HepG2 (cell line): ENCODE measurements at regions not wholly inside any gene's neighbourhood (a gene's known extent, or its start where the extent isn't known, plus 50 kb on each side); places are given as distances from the start of the nearest gene placed in this dataset.

Source experiments
- CHCHD3 ChIP-seq: sonication (generic); formaldehyde crosslinking; IDR thresholded peaks from 2 replicates; pipeline ENCODE4 v1.8.0; 2022; ENCODE audit warnings: mild to moderate bottlenecking, missing genetic modification reagents, moderate library complexity
- NFYC ChIP-seq: IDR thresholded peaks from 2 replicates; pipeline ENCODE4 v1.6.1; 2016; ENCODE audit warnings: missing genetic modification reagents, missing compliant biosample characterization
- NR2F1 ChIP-seq, 2 experiments: fragments of 450-650 bp in 1 of 2; formaldehyde crosslinking in 1 of 2; IDR thresholded peaks; 2 replicates each; pipeline versions ENCODE4 v1.5.0 to v1.6.1; 2016 to 2020; ENCODE audit warnings: mild to moderate bottlenecking in 1 of 2, missing compliant biosample characterization in 1 of 2, missing genetic modification reagents in 1 of 2, moderate library complexity in 1 of 2
- PRMT3 ChIP-seq: sonication (generic); formaldehyde crosslinking; IDR thresholded peaks from 2 replicates; pipeline ENCODE4 v1.8.1; 2022; ENCODE audit warnings: low read depth, mild to moderate bottlenecking, moderate library complexity, missing genetic modification reagents, borderline replicate concordance
- SPEN ChIP-seq: sonication (generic); formaldehyde crosslinking; IDR thresholded peaks from 2 replicates; pipeline ENCODE4 v1.5.1; 2020; ENCODE audit warnings: low read depth, mild to moderate bottlenecking, missing genetic modification reagents
- SRSF9 ChIP-seq: fragments of 200-400 bp; formaldehyde crosslinking; IDR thresholded peaks from 2 replicates; pipeline ENCODE4 v1.6.1; 2018; ENCODE audit warnings: borderline replicate concordance, mild to moderate bottlenecking, low read depth, low read length; ENCODE audit not compliant: insufficient read depth, poor library complexity, severe bottlenecking
- TBX3 ChIP-seq: fragments of 450-650 bp; IDR thresholded peaks from 2 replicates; pipeline ENCODE4 v1.6.1; 2017; ENCODE audit warnings: antibody characterized with exemption, mild to moderate bottlenecking, inconsistent platforms, borderline replicate concordance
- U2AF1 ChIP-seq: fragments of 200-400 bp; formaldehyde crosslinking; optimal IDR thresholded peaks from 2 replicates; pipeline ENCODE3; 2017; ENCODE audit warnings: mild to moderate bottlenecking, low read depth, low read length
- XRCC5 ChIP-seq: fragments of 200-400 bp; formaldehyde crosslinking; optimal IDR thresholded peaks from 2 replicates; pipeline ENCODE3; 2017; ENCODE audit warnings: mild to moderate bottlenecking, low read length
- ZMAT3 ChIP-seq: sonication (generic); formaldehyde crosslinking; conservative IDR thresholded peaks from 2 replicates; pipeline ENCODE4 v1.7.0; 2021; ENCODE audit warnings: missing genetic modification reagents
- ZNF451 ChIP-seq: sonication (generic); formaldehyde crosslinking; IDR thresholded peaks from 2 replicates; pipeline ENCODE4 v1.5.0; 2020; ENCODE audit warnings: mild to moderate bottlenecking, missing genetic modification reagents
- ZNF510 ChIP-seq: sonication (generic); formaldehyde crosslinking; IDR thresholded peaks from 2 replicates; pipeline ENCODE4 v1.4.0; 2020; ENCODE audit warnings: low read depth, mild to moderate bottlenecking, missing genetic modification reagents
- ZNF543 ChIP-seq: sonication (generic); formaldehyde crosslinking; IDR thresholded peaks from 2 replicates; pipeline ENCODE4 v1.4.0; 2020; ENCODE audit warnings: mild to moderate bottlenecking, missing genetic modification reagents
- ZNF550 ChIP-seq: sonication (generic); formaldehyde crosslinking; IDR thresholded peaks from 2 replicates; pipeline ENCODE4 v1.4.0; 2020; ENCODE audit warnings: mild to moderate bottlenecking, missing genetic modification reagents, borderline replicate concordance
- ZNF720 ChIP-seq: sonication (generic); formaldehyde crosslinking; IDR thresholded peaks from 2 replicates; pipeline ENCODE4 v1.4.0; 2020; ENCODE audit warnings: missing genetic modification reagents
- TF ChIP-seq, protein P1 (sequence below): sonication (generic); formaldehyde crosslinking; IDR thresholded peaks from 2 replicates; pipeline ENCODE4 v1.4.0; 2020; ENCODE audit warnings: missing genetic modification reagents
- TF ChIP-seq, protein P2 (sequence below): IDR thresholded peaks from 2 replicates; pipeline ENCODE4 v1.6.1; 2012; ENCODE audit warnings: low read depth, low read length, improper control_type of control experiment
- TF ChIP-seq, protein P3 (sequence below): sonication (generic); formaldehyde crosslinking; IDR thresholded peaks from 2 replicates; pipeline ENCODE4 v1.5.0; 2020; ENCODE audit warnings: mild to moderate bottlenecking, missing genetic modification reagents, borderline replicate concordance

DNA sequence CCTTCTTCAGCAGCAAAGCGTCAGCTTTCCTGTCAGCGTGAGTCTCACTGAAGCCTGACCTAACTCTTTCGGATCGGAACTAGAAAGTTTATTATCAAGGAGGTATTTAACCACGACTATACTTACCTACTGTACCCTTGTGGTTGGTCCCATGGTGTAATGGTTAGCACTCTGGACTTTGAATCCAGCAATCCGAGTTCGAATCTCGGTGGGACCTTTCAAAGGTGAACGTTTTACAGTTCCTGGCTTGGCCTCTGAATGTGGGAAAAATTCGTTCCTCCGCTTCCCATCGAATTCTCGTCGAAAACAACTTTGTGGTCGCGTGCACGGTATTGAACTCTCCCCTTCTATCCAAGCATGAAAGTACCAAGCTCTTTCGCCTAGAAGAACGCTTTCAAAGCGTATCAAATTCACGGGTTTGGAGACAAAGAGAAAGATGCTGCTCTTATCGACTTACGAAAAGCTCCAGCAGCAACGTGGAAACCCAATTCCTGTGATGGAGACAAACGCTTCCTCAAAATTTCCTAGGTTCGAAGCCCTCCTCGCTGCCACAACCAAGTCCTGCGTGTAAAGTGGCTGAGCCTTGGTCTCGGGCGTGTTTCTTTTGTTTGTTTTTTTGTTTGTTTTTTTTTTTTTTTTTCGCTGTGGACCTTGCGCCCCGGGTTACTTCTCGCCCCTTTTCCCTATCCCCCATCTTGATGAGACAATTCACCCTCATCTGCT lies 63.7 kb downstream of the GPX5 start (continued):
- no peak for TF ChIP-seq U2AF1
- TF ChIP-seq, protein P1, sequence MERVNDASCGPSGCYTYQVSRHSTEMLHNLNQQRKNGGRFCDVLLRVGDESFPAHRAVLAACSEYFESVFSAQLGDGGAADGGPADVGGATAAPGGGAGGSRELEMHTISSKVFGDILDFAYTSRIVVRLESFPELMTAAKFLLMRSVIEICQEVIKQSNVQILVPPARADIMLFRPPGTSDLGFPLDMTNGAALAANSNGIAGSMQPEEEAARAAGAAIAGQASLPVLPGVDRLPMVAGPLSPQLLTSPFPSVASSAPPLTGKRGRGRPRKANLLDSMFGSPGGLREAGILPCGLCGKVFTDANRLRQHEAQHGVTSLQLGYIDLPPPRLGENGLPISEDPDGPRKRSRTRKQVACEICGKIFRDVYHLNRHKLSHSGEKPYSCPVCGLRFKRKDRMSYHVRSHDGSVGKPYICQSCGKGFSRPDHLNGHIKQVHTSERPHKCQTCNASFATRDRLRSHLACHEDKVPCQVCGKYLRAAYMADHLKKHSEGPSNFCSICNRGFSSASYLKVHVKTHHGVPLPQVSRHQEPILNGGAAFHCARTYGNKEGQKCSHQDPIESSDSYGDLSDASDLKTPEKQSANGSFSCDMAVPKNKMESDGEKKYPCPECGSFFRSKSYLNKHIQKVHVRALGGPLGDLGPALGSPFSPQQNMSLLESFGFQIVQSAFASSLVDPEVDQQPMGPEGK (CRISPR knock-in tag) = peak; percentile 19; the same call in 1 of the 2 replicates
- TF ChIP-seq NFYC (CRISPR knock-in tag) = no peak
- peak; percentile 49 for TF ChIP-seq XRCC5
- TF ChIP-seq, protein P2, sequence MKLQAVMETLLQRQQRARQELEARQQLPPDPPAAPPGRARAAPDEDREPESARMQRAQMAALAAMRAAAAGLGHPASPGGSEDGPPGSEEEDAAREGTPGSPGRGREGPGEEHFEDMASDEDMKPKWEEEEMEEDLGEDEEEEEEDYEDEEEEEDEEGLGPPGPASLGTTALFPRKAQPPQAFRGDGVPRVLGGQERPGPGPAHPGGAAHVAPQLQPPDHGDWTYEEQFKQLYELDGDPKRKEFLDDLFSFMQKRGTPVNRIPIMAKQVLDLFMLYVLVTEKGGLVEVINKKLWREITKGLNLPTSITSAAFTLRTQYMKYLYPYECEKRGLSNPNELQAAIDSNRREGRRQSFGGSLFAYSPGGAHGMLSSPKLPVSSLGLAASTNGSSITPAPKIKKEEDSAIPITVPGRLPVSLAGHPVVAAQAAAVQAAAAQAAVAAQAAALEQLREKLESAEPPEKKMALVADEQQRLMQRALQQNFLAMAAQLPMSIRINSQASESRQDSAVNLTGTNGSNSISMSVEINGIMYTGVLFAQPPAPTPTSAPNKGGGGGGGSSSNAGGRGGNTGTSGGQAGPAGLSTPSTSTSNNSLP = peak; percentile 72
- TF ChIP-seq SPEN (CRISPR knock-in tag) = peak; percentile 75; the same call in 1 of the 2 replicates
- TF ChIP-seq, protein P3, sequence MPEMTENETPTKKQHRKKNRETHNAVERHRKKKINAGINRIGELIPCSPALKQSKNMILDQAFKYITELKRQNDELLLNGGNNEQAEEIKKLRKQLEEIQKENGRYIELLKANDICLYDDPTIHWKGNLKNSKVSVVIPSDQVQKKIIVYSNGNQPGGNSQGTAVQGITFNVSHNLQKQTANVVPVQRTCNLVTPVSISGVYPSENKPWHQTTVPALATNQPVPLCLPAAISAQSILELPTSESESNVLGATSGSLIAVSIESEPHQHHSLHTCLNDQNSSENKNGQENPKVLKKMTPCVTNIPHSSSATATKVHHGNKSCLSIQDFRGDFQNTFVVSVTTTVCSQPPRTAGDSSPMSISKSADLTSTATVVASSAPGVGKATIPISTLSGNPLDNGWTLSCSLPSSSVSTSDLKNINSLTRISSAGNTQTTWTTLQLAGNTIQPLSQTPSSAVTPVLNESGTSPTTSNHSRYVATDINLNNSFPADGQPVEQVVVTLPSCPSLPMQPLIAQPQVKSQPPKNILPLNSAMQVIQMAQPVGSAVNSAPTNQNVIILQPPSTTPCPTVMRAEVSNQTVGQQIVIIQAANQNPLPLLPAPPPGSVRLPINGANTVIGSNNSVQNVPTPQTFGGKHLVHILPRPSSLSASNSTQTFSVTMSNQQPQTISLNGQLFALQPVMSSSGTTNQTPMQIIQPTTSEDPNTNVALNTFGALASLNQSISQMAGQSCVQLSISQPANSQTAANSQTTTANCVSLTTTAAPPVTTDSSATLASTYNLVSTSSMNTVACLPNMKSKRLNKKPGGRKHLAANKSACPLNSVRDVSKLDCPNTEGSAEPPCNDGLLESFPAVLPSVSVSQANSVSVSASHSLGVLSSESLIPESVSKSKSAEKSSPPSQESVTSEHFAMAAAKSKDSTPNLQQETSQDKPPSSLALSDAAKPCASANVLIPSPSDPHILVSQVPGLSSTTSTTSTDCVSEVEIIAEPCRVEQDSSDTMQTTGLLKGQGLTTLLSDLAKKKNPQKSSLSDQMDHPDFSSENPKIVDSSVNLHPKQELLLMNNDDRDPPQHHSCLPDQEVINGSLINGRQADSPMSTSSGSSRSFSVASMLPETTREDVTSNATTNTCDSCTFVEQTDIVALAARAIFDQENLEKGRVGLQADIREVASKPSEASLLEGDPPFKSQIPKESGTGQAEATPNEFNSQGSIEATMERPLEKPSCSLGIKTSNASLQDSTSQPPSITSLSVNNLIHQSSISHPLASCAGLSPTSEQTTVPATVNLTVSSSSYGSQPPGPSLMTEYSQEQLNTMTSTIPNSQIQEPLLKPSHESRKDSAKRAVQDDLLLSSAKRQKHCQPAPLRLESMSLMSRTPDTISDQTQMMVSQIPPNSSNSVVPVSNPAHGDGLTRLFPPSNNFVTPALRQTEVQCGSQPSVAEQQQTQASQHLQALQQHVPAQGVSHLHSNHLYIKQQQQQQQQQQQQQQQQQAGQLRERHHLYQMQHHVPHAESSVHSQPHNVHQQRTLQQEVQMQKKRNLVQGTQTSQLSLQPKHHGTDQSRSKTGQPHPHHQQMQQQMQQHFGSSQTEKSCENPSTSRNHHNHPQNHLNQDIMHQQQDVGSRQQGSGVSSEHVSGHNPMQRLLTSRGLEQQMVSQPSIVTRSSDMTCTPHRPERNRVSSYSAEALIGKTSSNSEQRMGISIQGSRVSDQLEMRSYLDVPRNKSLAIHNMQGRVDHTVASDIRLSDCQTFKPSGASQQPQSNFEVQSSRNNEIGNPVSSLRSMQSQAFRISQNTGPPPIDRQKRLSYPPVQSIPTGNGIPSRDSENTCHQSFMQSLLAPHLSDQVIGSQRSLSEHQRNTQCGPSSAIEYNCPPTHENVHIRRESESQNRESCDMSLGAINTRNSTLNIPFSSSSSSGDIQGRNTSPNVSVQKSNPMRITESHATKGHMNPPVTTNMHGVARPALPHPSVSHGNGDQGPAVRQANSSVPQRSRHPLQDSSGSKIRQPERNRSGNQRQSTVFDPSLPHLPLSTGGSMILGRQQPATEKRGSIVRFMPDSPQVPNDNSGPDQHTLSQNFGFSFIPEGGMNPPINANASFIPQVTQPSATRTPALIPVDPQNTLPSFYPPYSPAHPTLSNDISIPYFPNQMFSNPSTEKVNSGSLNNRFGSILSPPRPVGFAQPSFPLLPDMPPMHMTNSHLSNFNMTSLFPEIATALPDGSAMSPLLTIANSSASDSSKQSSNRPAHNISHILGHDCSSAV = no peak
- TF ChIP-seq ZNF550 = no peak
- TF ChIP-seq SRSF9 = no peak
- no peak for TF ChIP-seq CHCHD3 (CRISPR knock-in tag)
- TF ChIP-seq NR2F1 (CRISPR knock-in tag; IDR thresholded peaks at IDR 0.05) = no peak
- no peak for TF ChIP-seq ZNF720 (CRISPR knock-in tag)
- TF ChIP-seq TBX3 = no peak
- TF ChIP-seq PRMT3 (CRISPR knock-in tag) = no peak; the same call in 1 of the 2 replicates
- TF ChIP-seq ZNF510 (CRISPR knock-in tag) = no peak
- peak; percentile 33; the same call in 1 of the 2 replicates for TF ChIP-seq ZMAT3
- no peak; the same call in 1 of the 2 replicates for TF ChIP-seq ZNF451 (CRISPR knock-in tag)
- no peak for TF ChIP-seq ZNF543
